HG03469 (cell line): ENCODE measurements at regions not wholly inside any gene's neighbourhood (a gene's known extent, or its start where the extent isn't known, plus 50 kb on each side); places are given as distances from the start of the nearest gene placed in this dataset.

ENCODE experiments used
- ATAC-seq: cut with Tn5 transposase; IDR thresholded peaks from one replicate; pipeline ENCODE4 v1.9.1; 2021; ENCODE audit warnings: mild to moderate bottlenecking, moderate library complexity, moderate number of reproducible peaks; ENCODE audit not compliant: unreplicated experiment

DNA sequence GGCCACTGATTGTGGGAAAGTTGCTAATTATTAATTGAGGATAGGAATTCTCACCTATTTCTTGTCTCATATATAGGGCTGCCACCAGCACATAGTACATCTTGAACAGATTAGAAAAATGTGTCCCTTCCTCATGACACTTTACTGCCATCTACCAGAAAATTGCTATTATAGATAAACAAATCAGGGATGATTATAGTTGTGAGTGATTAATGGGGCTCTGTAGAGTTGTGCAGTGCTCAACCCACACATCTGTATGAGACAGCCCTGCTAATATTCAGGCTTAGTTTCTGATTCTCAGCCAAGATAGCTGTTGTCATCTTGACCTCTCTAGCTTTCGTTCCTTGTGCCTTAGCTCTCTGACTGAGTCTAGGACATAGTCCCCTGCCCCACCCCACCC, 373.3 kb downstream of the TLE4 start:
- ATAC-seq: no peak

DNA sequence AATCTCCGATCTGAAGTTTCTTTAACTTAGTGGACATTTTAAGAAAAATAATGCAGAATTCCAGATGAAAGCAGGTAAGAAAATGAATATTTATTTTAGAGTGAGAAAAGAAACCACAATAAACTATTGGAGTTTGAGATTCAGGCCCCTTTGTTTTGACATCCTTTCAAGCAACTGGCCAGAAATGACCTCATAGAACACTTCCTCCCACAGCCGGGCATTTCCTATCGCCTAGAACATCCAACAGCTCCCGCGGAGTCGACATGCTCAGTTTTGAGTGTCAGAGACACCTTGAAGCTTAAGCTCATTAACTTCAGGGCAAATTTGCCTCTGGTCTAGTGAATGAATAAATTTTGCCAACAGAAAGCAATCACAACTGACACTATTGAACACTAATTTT, 369.2 kb downstream of the TLE4 start:
- no peak for ATAC-seq

DNA sequence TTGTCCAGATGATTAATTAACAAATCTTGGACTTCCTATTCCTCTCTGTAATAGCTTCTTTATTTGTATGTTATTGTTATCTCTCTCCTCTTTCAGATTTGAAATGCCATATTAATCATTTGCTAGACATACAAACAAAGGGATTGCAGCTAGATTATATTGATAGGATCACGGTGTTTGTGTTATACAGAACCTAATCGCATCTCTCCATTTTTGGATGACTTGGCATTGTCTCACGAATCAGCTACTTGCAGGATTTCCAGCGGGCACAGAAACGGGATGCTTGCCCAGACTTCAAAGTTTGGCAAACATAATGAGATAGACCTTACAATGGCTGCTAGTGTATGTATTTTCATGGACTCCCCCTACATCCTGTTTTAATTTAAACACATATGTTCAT, 368.1 kb downstream of the TLE4 start:
- no peak for ATAC-seq

DNA sequence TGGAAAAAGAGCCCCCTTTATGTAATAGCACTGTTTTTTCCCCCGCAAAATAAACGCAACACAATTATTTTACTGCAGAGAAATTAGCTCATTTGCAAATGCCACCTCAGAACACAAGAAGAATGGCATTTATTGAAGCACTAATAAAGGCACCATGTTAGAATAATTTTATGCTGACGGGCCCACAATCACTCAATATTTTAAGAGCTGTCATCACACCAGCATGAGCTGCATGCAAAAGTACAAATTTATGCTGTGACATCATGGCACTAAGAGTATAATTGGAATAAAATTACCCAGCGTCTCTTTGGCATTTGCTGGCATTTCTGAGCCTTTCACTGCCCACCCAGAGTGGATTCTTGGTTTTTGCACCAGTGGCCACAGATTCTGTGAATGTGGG, 364.6 kb downstream of the TLE4 start:
- no peak for ATAC-seq

DNA sequence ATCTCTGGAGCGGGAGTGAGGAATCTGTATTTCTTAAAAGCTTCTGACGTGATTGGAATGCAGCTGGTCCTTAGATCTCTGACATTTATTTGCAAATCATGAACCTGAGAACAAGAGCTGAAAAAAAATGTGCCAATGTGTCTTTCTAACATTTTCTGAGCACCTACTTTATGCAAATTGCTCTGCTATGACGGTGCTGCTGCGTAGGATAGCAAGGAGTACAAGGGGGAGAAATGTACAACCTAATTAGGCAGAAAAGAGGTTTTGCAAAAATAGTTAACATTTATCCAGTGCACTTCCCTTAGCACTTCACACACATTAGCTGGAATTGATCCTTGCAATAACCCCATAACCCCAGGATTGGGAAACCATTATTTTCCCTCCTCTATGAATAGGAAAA, 357.5 kb downstream of the TLE4 start:
- ATAC-seq: no peak

DNA sequence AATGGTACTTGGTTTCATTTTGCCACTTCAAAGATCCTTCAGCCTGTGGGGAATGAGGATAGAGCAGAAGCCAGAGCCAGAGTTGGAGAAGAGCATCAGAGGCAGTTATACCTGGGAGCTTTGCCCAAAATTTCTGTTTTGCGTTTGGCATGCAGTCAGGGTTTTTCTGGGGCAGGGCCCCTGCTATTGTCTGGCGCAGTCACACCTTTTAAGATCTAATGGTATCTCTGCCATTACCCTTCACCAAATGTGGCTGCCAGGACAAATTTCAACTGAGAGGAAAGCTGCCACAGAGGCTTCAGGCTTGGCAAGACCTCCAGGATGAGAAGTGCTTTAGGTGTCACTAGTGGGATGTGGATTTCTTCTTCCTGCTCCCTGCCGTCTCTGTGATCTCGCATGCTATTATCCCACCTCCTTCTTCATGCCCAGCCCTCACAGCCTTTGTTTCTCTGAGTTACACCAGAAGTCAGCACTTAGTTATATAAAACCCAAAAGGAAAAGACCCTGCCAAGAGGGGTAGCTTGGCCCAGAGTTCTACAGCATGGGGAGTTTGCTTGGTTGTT, 357.0 kb downstream of the TLE4 start:
- no peak for ATAC-seq

DNA sequence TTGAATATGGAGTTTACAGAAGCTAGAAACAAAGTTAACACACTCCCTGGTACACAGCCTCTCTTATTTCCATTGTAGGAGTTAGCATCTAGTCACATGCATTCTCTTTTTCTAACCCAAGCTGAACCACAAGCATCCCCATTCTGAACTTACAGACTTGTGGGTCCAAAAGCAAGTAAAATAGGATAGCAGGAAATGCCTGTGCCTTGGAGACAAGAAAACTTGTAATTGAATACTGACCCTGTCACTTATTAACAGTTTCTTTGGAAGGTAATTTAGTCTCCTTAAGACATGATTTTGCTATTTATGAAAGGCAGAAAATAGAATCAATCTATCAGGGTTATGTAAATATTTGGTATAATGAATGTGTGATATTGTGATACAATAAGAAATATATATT, 353.6 kb downstream of the TLE4 start:
- no peak for ATAC-seq

DNA sequence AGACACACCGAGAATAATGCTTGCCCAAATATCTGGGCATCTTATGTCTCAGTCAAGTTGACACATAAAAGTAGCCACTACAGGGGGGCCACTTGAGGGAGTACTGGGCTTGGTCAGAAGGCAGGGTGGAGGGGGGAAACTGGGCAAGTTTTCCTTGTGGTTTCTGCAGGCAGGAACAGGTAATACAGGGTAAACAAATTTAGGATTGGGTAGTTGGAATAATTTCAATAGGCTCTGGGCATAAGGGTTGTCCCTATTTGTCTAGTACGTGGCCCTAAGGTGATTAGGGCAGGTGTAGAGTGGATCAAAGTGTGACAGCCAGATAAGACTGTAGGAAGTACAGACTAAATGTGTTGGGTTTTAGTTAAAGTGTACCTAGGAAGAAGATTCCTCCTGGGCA, 353.1 kb downstream of the TLE4 start:
- no peak for ATAC-seq

DNA sequence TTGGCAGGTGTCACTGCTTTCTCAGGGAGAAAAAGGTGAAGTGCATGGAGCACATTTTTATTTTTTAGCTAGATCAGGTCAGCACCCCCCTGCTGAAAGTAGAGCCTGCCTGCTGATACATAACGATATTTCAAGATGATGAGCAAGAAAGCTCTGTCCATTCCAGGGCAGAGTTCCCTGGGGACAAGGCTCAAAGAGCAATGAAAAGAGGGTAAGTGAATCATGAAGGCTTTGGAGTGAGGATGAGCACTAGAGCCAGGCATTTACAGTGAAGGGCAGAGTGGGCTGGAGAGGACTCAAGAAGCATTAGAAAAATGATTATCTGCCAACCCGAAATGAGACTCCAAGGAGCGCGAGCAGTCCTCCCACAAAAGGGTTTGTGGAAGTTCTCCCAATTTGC, 345.7 kb downstream of the TLE4 start:
- ATAC-seq: no peak

DNA sequence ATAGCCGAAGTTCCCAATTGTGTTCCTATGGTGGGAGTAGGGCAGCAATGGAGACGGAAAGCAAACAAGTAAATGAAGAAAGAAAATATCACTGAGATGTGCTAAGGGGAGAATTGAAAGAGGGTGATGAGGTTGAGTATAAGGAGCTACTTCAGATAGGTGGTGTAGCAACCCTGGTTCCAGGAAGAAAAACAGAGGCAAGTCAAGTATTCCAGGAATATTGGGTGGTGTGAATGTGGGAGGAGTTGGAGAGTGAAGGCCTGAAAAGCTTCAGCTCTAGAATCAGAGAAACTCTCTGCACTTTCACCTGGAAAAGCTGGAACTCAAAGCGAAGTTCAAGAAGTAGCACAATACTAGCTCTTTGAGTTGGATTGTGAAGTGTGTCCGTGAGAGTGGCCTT, 342.1 kb downstream of the TLE4 start:
- no peak for ATAC-seq

DNA sequence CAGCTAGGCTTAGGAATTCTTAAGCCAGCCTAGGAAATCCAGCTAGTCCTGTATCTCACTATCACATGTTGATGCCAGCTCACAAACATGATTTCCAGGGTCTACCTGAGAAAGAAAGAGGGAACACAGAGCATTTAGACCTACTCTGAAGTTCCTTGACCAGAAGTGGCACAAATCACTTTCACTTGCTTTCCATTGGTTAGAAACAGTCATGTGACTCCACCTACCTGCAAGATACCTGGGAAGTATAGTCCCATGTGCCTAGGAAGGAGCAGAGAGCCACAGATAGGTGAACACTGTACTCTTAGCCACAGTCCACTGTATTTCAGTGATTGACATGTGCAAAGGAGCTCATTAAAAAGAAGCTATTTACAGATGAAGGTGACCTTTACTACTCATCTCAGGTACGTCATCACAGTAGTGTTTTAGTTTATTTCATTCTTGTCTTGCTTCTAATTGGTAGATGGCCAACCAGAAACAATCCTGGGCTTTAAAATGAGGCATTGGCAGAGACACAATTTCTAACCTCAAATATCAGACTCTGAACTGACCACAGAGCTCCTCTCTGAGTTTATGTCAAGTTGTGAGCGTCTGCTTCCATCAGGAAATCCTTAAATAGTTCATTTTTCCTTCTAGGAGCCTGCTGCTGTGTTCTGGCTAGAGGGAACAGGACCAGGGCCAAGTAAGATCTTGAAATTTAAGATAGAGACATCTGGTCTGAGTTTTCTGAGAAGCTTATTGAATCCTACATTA, 340.7 kb downstream of the TLE4 start:
- ATAC-seq: no peak

DNA sequence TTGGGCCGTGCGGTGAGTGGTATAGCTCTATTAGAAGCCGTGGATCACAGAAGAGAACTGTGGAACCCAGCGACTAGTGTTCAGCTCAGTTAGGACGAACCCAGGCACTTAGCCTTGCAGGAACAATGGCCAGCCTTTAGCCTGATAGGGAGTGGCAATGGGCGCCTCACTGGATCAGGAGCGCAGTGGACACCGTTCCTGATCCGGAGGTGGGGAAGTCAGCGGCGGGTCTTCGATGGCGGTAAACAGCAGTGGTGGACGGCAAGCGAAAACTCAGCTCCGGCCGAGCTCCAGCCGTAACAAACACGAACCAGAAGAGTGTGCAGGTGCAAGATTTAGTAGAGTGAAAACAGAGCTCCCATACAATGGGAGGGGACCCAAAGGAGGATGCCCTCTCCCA, 340.0 kb downstream of the TLE4 start:
- ATAC-seq: no peak

DNA sequence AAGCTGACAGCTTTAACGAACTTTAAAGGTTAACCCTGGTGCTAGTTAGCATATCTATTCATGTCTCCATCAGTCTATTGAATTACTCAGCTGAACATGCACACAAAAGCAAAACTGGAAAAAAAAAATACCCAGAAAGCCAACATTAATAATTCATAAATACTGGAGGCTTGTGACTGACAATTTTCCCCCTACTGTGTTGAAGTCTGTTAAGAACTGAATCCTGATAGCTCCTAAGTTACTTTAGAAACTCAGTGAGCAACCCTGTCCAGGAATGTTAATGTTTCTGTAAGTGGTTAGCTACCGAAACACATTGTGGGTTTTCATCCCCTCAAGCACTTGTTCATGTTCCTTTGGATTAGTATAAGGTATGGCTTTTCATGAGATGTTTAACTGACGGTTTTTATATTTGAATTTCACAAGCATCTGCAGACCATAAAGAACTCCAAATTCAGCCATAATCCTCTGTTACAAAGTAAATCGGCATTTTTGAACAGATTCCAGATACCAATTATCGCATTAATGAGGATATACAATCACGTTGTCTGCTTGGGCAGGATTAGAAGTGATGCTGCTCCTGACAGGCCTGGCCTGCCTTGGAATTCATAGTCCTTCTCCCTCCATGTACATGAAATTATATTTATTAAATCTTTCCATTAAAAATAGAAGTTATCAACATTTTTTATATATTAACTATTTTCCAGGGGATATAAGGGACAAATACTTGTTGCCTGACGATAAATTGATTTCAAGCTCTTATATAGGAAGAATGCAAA, 331.2 kb downstream of the TLE4 start:
- no peak for ATAC-seq

DNA sequence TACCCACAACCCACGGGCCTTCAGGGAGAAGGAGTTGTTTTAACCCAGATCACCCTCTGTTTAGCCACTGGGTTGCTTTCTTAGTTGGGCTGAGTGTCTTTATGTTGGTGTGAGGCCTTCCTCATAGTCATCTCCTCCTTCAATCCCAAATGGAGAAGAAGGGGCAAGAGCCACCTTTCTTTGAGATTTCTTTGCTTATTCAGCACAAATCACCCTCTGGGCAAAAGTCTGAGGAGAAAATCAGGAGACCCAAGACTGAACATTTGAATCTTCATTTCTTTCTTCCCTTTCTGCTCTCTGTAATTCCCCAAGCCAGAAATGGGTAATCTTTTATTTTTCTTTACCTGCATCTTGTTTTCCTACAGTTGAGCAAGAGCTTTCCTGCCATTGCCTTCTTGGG, 329.0 kb downstream of the TLE4 start:
- no peak for ATAC-seq

DNA sequence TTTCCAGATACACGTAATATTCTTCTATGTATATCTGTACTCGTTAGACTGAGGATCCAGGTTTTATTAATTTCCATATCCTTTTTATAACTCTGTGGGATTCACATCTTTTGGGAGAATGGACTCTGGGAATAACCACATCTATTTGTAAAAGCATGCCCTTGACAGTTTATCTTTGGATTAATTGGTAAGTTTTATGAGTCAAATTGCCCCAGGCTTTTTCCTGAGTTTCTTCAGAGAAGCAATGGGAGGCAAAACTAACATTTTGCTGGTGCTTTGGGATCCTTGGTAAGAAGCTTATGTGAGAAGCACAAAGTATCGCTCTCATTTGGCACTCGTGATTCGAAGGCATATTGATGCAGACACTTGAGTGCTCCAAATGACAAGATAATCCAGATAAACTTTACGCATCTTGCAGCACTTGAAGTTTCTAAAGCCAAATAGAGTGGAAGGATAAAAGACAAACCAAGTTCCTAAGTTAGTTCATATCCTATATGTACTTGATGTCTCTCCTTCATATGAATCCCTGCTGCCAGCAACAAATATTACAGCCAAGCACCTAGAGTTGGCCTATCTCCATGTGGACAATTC, 324.7 kb downstream of the TLE4 start:
- no peak for ATAC-seq

DNA sequence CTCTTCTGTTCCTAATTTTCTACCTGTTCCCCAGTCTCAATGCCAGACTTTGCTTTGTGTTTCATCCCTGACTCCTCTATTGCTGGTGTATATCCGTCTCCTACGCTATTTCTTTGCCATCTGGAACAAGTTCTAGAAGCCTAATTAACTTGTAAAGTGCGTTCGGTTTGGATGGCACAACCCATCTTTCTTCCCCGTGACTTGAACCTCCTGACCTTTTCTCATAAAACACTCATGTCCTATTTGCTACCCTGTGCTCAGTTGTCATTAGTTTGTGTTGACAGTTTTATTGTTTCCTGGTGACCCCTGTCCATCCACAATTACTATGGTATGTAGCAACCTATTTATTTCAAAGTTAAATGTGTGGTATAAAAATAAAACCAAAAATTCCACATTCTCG, 323.5 kb downstream of the TLE4 start:
- ATAC-seq: no peak

DNA sequence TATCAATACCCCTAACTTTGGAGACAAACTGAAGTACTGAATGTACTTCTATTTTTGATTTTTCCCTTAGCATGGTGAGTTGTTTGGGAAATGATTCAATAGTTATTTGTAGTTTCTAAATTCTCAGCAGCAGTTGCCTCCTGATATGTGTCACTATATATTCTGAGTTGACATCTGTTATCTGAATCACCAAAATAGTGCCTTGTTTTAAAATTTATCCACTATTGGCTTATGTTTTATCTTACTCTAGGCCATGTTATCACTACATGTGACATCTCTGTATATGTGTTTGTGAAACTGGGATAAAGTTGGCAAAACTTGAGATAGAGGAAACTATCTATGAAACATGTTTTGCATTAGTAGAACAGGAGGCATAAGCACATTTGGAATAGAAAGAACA, 317.6 kb downstream of the TLE4 start:
- ATAC-seq: no peak

DNA sequence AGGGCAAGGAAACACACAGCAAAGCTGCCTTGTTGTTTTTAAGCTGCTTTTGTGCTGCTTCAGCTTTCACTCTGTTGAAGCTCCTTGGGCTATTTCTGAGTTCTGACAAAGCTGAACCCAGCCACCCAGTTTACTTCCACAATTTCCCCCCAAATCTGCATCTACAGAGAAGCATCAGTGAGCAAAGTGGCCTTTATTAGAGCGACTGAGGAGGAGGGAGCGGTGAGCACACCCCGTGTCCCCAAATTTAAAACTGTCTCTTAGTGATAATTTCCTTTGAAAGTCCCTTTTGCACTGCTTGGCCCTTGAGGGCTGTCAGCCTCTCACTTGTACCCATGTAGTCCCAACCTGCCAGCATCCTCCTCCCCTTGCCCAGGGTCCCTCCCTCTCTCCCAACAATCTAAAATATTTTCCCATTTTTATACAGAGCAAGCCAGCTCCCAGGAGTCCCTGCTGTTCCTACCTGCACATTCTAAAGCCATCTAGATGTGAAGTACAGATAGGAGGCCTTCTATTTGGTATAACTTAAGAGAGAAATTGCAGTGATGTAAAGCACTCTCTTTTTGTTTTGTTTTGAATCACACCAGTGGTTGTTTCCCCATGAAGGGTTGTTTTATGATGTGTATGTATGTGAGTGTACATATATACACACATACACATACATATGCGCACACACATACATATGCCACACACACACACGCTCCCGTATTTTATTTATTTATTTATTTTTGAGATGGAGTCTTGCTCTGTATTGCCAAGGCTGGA, 313.5 kb downstream of the TLE4 start:
- no peak for ATAC-seq

DNA sequence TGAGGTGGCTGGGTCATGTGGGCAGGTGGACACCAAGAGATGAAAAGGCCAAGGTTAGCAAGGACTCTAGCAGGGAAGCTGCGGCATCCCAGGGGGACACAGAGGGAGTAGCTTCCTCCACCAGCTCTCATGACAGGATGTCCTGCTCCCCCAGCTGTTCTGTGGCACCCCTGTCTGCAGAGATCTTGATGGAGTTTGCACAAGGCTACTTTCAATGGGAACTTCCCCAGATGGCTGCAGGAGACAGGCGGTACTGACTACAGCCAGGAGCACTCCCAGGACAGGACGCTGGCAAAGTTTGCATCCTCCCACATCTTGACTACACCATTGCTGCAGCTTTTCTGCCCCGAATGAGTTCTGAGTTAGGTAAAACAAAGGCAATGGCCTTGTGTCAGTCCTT, 312.8 kb downstream of the TLE4 start:
- ATAC-seq: no peak

DNA sequence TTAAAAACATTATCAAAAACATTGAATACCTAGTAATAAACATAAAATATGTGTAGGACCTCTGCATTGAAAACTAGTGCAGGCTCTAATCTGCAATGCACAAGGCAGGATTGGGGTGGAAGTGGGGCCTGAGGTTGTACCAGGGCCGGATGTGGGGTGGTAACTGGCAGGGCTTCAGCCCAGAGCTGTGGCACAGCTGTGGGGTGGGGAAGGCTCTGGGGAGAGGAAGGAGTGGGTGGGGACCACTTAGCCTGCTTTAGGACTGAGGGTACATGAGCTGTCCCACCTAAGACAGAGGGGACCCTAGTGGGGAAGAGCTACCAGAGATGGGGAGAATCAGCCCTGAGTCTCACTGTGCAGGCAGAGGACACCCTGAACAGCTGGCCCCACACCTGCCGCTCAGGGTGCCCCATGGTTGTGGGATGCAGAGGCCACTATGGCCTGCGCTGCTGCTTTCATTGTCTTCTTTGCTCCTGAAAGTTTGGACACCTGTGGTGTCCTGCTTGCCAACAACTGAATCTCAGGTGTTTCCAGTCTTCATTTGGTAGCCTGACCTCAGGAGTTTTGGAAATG, 311.4 kb downstream of the TLE4 start:
- peak; percentile 51 for ATAC-seq

DNA sequence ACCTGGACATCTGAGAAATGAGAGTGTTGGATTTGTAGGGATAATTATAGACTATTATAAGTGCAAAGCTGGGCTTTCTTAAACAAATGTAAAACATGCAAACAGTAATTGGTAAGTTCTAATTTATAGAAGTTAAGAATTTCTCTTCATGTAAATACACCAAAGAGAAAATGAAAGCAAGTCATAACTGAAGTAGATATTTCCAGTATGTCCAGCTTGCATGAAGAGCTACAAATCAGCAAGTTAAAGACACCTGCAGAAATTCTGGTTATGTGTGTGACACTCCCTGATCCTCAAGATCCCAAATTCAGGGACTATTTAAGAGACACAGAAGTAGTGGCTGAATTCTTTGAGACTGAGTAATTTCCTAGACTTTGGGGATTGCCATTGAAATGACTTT, 308.9 kb downstream of the TLE4 start:
- ATAC-seq: no peak
